GM21515 (cell line): ENCODE measurements at regions not wholly inside any gene's neighbourhood (a gene's known extent, or its start where the extent isn't known, plus 50 kb on each side); places are given as distances from the start of the nearest gene placed in this dataset.
A peak's percentile ranks its signal among the peaks of the same experiment; 100 is the strongest.

ENCODE experiments used
- ATAC-seq: cut with Tn5 transposase; IDR thresholded peaks from one replicate; pipeline ENCODE4 v1.9.1; 2021; ENCODE audit not compliant: unreplicated experiment

DNA sequence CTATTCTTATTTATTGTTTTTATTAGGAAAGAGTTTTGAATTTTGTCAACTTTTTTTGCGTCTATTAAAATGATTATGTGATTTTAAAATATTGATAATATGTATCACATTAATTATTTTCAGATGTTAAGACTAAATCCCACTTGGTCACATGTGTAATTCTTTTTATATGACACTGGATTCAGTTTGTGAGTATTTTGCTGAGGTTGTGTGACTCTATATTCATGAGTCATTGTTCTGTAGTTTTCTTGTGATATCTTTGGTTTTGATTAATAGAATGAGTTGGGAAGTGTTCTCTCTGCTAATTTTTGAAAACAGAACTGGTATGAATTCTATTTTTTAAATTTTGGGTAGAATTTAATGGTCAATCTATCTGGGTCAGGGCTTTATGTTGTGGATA, 317.9 kb downstream of the ETS1 start:
- no peak for ATAC-seq

GRCh38 chr11:128266893-128267292, 320.5 kb downstream of the ETS1 start:
- no peak for ATAC-seq

GRCh38 chr11:128262463-128263345, 324.7 kb downstream of the ETS1 start:
- ATAC-seq: no peak

DNA sequence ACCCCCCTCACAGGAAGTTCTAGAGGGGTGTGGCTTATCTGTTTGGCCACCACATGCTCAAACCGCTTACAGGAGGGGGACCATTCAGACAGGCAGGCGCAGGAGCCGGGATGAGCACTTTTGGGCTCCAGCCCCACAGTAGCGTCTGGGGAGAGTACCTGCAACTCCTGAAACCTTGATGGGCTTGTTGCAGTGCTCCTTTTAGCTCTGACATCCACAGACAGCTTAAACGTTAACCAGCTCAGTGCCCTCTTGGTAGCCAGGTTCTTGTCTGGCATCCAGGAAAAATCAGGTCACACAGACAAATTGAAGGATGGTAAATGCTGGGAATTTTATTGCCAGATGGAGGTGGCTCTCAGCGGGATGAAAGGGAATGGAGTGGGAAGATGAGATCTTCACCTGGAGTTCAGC, 326.3 kb downstream of the ETS1 start:
- ATAC-seq: no peak

DNA sequence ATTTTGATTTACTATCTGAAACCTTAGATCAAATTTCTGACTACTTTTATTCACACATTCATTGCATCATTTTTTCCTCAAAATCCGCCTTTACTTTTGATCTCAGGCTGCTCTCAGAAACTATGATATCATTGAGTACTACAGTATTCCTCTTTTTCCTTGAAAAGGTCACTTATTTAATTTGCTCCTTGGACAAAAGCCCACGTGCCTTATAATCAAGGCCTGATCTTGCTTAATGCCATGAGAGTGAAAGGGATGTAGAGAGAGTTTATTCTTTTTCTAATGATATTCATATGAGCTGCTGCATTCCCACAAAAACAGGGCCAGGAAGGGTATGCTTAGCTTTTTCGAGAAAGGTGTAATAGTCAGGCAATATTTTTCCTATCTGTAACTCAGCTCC, 327.0 kb downstream of the ETS1 start:
- ATAC-seq: no peak

DNA sequence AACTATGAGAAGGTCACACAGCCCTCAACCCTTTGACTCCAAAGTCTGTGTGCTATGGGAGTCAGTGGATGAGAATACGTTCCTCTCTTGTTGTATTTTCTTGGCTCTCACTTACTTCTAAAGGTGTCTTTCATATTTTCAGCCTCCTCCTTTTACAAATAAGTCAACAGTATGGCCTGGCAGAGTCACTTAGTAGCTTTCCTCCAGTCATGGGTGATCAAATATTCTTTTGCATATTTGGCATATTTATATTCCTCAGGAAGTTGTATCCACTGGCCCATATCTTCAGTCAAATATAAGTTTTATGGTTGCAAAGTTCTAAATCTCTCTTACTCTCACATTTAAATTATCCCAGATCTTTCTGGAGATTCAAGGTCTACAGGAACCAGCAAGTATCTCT, 327.5 kb downstream of the ETS1 start:
- ATAC-seq: no peak

- ATAC-seq: no peak
These were observed 332.4 kb downstream of the ETS1 start for GRCh38 chr11:128254941-128255340.

DNA sequence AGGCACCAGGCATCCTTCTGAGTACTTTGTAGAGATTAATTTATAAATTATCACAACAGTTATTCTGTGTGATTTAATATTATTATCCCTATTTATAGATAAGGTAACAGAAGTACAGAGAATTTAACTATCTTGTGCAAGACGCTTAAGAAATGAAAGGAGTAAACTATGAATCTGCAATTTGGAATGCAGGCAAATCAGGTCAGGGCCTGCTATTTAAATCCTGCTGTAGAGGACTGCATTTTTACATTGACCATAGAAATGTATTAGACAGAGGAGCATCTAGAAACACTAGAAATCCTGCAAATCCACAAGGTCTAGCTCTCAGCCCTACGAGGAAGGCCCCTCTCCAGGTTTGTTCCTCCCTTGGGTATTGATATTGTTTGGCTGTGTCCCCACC, 336.2 kb downstream of the ETS1 start:
- no peak for ATAC-seq

GRCh38 chr11:128250482-128250881, 336.9 kb downstream of the ETS1 start:
- no peak for ATAC-seq

DNA sequence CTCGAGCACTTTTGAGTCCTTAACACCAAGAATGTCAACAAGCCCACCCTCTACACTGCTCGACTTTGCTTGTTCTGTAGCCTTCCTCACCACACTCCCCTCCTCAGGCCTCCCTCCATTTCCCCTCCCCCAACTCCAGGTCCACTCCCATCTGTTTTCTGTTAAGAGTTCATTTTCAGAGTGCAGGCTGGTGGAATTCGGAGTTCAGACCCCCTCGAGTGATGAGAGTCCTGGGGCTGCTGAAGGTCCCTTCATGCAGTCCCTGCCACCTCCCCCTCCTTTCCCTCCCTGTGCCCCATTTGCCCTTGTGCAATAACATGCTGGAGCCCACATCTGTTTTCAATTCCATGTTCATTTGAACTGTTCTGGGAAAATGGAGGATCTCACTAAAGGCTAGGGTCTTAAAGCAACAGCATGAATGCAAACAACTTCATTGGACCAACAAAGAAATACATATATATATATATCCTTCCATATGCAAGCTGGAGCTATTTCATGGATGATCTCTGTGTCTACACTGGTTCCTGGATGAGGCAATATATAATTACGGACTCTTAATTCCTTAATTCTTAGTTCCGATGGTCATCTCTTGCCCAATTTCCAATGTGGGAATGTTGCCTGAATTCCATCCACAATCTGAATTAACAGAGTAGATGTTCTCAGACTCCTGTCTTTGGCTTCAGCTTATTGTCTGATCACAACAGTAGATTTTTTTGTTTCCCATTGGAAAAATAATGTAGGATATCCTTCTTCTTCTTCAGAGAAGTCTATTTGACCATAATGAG, 340.4 kb downstream of the ETS1 start:
- ATAC-seq: no peak

GRCh38 chr11:128246364-128246801, 341.0 kb downstream of the ETS1 start:
- ATAC-seq: no peak

DNA sequence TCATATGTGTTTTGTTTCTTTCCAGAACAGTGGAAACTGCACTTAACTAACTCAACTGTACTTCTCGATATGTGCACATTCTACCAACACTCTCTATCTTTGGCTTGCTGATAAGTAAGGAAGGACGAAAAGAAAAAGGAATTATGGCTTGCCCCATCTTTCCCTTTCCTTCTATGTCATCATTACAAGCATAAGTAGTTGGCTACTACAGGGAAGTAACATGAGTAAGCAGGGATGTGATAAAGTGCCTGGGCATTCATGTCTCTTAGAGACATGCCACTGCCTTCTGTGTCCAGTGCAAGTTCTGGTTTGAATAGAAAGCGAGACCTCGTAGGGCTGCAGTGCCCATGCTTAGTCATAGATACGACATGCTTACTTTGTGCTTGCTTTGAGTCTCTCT, 342.5 kb downstream of the ETS1 start:
- no peak for ATAC-seq

GRCh38 chr11:128242451-128242850, 344.9 kb downstream of the ETS1 start:
- ATAC-seq: no peak

DNA sequence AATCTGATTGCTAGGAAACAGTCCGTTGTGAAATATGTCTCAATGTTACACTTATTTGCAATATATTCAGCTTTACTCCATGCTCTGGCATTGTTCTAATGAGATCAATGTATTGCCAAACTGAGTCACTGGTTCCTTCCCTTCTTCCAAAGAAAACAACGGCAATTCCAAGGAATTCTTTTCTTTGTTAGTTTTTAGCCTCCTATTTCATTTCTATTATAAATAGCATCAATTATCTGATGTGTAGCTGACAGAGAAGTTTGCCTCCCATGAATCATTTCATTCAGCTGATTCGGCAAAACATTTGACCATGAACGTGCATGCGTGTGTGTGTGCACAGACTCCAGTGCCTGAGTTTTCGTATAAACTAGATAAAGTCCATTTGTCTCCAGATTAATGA, 346.8 kb downstream of the ETS1 start:
- ATAC-seq: no peak

DNA sequence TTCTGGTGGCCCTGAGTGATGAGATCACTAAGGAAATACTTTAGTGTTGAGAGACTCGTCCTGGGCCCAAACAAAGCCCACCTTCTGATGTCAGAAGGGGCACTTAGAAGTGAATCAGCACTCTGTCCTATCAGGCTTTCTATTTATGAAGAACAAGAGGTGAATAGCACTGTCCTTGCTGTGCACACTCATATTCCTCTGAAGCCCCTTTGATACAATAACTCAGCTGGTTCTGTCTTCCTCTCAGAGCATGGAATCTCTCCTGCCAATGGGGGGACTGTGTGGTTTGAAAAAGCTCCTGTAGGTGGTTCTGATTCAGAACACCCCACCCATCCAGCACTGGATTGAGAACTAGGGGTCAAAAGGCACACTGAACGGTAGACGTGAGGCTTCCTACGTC, 348.1 kb downstream of the ETS1 start:
- ATAC-seq: peak; percentile 5

DNA sequence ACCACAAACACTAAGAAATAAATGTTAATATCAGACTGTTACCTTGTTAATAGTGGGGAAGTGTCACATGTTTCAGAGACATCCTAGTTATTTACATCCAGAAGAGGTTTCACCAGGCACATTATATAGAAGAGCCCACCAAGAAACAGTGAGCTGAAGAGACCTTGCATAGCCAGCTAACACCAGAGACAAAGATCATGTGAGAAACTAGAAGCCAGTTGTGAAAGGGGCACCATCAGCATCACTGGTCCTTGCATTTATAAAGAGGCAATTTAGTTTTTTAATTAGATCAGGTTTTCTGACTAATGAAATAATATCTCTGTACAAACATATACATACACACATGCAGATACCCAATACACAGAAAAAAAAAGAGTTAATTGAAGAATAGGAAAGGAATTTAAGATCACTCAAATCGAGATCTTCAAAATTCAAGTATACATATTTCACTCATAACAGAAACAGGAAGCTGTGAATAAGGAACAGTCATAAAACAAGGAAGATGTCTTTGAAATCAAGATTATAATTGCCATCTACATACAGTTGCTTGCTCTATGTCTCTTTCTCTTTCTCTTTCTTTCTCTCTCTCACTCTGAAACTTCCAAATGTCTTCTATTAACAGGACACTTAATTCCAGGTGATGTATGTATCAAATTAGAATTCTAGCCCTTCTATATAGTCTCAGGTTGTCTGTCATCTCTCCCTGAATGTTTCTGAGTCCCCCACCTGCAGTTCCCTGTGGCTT, 348.7 kb downstream of the ETS1 start:
- ATAC-seq: peak; percentile 70

DNA sequence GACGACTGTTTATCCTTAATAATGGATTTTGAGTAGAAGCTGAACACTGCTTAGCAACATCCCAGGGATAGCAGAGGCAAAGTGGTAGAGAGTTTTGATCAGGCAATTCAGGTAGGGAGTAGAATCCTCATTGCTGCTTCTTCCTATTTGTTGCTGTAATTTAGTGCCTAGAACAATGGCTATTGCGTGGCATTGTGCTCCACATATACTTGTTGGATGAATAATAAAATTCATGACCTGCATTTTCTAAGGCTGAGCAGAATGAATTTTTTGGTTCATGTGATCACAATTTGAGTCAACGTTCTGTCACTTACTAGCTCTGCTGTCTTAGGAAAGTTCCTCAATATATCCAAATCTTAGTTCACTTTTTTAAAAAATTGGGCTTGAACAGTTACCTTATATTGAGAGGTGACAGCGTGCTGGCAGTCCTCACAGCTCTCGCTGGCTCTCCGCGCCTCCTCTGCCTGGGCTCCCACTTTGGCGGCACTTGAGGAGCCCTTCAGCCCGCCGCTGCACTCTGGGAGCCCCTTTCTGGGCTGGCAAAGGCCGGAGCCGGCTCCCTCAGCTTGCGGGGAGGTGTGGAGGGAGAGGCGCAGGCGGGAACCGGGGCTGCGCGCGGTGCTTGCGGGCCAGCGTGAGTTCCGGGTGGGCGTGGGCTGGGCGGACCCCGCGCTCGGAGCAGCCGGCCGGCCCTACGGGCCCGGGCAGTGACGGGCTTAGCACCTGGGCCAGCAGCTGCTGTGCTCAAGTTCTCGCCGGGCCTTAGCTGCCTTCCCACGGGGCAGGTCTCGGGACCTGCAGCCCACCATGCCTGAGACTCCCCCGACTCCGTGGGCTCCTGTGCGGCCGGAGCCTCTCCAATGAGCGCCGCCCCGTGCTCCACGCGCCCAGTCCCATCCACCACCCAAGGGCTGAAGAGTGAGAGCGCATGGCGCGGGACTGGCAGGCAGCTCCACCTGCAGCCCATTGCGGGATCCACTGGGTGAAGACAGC, 350.6 kb downstream of the ETS1 start:
- ATAC-seq: no peak

GRCh38 chr11:128235958-128236357, 351.4 kb downstream of the ETS1 start:
- no peak for ATAC-seq

DNA sequence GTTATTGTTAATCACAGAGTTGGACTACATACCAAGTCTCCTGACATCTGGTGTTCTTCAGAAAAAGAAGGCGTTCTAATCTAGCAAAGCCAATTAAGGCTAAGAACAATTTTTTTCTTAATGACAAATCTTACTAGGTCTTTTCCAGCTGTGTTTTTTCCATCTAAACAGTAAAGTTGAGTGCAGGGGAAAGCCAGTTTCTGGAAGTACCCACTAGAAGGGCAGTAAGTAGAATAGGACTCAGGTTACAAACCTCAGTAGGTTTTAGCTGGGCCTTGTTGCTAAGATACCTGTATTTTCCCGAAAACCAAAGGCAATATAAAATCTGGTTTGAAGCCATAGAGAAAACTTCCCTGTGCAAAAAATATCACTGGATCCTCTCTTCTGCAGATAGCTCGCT, 351.9 kb downstream of the ETS1 start:
- no peak for ATAC-seq

DNA sequence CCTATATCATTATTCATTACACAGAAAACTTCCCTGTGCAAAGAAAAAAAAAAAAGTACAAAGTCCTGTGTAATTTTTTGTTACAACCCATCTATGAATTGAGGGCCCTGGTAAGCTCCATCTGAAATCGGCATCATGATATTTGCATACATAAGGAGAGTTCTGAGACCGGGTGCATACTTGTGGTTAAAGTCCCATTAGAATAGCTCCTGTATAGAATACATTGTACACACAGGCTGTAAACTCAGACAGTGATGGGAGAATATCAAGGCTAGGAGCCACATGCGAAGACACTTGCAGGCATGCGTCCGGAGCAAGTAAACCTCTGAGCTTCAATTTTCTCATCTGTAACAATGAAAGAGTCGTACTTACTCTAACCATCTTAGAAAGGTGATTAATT, 353.2 kb downstream of the ETS1 start:
- ATAC-seq: no peak
